GM19467 (cell line): ENCODE measurements at regions not wholly inside any gene's neighbourhood (a gene's known extent, or its start where the extent isn't known, plus 50 kb on each side); places are given as distances from the start of the nearest gene placed in this dataset.
A peak's percentile ranks its signal among the peaks of the same experiment; 100 is the strongest.

Experiments used
- ATAC-seq: cut with Tn5 transposase; IDR thresholded peaks from one replicate; pipeline ENCODE4 v1.9.1; 2021; ENCODE audit warnings: mild to moderate bottlenecking, moderate library complexity; ENCODE audit not compliant: unreplicated experiment

DNA sequence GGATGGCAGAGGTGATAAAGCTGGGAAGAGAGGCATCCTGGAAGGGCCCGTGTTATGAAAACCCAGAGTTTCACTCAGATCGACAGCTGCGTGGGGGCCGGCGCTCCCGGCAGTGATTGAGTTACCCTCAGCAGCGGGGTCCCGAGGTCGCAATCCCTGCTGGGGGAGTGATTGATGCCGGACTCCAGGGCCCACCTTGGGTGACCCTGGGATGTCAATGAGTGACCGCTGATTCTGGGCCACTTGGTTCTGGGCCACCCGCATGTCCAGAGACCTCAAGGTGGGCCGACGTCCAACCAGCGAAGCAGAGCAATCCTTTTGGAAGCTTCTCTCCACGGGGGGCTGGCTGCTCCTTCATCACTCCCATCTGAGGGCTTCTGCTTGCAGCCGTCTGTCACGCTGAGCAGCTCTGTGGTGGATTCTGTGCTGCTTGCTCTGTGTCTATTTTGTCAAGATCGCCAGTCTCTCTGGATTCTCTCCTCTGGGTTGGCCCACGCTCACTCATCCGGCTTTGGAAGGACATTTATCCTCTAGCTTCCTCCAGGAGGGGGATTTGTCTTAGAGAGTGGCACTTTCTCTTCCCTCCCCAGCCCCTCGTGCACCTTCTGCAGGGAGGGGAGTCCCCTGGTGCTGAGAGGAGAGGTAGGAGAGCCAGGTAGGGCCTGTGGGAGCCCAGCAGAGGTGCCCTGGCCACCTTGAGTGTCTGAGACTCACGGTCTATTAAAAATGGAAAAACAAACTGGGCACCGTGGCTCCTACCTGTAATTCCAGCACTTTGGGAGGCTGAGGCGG lies 110.9 kb upstream of the C1orf174 start:
- ATAC-seq: no peak

DNA sequence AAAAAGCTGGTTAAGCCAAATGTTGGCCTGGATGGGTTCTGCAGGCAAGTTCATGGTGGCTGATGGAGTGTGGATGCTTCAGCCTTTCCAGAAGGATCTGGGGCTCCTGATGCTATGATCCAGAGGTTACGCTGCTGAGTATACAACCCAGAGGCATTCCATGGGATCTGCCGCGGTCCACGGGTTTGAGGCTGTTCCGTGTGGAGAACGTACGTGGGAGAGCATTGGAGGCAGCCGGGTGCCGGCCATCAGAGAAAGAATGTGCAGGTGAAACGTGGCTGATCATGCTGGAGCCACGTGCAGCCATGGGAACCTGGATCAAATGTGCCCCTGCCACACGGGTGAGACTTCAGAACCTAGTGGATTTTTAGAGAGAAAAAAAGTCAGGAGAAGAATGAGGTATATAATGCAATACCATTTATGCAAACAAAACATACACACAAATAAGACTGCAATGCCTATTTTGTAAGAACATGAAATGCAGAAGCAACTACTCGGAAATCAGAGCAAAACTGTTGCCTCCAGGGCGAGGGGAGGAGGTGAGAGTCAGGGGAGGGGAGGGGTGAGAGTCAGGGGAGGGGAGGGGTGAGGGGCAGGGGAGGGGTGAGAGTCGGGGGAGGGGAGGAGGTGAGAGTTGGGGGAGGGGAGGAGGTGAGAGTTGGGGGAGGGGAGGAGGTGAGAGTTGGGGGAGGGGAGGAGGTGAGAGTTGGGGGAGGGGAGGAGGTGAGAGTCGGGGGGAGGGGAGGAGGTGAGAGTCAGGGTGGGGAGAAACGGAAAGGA lies 116.5 kb upstream of the C1orf174 start:
- ATAC-seq: no peak

- ATAC-seq: no peak
Measured at GRCh38 chr1:4017636-4018365, 117.7 kb upstream of the C1orf174 start.

GRCh38 chr1:4018466-4019146 lies 118.5 kb upstream of the C1orf174 start:
- ATAC-seq: no peak

DNA sequence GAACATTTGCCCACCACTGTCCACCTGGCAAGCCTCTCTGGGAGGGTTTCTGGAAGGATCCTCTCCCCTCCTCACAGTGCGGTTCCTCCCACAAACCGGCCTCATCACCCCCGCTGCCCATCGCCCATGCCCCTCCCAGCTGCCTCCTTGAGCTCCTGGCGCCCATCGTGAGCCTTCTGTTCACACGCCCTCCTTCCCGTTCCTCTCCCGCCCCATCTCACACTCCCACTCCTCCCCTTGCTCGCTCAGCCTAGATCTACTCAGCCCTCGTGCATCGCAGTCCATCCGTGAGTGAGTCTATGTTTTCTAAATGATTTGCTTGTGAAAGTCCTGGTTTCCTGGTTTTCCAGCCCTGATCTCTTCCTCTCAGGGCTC lies 119.1 kb upstream of the C1orf174 start:
- ATAC-seq: no peak

DNA sequence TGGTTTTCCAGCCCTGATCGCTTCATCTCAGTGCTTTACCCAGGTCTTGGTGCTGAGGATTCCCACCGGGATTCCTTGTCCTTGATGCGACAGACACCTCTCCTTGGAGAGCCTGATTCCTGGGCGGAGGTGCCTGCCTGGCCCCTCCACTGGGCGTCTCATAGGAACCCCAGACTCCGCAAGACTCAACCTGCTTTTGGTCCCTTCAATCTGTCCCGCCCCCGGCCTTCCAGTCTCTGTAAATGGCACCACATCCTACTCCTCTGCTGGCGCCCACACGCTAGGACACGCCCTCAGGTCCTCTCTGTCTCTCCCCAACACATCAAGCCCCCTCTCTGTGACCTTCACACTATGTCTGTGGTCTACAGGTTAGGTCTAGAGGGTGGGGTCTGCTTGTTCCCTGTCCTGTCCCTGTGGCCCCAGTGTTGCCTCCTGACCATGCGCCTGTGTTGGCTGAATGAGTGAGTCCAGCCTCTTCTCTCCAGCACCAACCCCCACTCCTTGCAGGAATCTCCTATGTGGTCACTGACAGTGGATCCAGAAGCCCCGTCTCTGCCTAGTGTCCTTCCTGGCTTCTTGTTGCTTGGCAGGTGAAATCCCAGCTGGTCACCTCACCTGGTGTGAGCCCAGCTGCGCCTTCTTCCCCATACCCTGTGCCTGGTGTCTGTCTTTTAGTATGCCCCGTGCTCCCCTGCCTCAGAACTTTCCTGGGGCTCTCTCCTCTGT lies 119.7 kb upstream of the C1orf174 start:
- ATAC-seq: no peak

- no peak for ATAC-seq
Measured at GRCh38 chr1:4020449-4020848, 120.4 kb upstream of the C1orf174 start.

DNA sequence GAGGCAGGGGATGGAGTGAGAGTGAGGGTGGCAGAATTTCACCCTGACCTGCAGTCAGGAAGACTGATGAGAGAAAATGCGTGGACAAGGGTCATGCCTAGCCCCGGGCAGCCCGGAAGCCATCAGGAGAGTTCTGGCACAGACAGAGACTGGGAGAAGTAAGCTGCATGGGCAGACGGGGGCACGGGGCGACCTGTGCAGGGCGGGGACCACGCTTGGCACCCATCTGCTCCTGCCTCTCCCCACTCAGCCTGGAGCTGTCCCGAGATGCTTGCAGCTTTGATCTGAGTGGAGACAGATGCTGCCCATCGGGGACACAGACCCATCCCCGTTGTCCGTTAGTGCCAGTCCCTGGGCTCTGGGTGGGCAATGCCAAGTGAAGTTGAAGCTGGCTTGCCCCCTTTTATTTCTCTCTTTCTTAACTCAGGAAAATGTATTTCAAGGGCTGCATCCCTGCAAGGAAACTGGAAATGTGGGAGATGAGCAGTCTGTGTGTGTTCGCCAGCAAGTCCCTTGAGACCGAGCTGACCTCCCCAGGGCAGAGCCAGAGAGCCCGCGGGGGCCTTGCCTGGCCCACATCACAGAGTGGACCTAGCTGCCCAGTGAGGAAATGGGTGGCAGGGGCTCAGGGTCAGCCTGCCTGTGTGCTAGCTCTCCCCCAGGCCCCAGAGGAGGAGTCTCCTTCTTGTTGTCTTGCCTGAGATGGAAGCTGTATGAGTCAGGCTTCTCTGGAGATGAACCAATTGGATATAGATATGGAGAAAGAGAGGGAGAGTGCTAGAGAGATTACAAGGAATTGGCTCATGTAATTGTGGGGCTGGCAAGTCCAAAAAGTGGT lies 121.3 kb upstream of the C1orf174 start:
- no peak for ATAC-seq

GRCh38 chr1:4021974-4022268 lies 121.8 kb upstream of the C1orf174 start:
- ATAC-seq: no peak

DNA sequence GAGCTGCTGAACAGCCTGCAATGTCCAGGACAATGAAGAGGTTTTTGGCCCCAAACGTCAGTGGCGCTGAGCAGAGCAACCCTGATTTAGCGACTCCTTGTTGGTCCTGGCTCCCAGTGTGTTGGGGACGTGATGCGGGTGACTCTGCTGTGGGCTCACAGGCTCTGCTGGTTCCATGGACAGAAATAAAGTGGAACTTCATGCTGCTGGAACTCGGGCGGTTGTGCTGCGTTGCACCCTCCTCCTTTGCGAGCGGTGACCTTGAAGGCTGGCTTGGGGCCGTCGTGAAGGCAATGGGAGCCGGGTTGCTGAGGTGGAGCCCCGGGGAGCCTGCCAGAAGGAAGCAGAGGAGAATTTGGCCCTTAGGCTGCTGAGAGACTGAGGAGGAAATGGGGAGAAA lies 122.6 kb upstream of the C1orf174 start:
- ATAC-seq: no peak

- no peak for ATAC-seq
Measured at GRCh38 chr1:4023678-4024077, 123.6 kb upstream of the C1orf174 start.

GRCh38 chr1:4024811-4025210 lies 124.7 kb upstream of the C1orf174 start:
- ATAC-seq: no peak

DNA sequence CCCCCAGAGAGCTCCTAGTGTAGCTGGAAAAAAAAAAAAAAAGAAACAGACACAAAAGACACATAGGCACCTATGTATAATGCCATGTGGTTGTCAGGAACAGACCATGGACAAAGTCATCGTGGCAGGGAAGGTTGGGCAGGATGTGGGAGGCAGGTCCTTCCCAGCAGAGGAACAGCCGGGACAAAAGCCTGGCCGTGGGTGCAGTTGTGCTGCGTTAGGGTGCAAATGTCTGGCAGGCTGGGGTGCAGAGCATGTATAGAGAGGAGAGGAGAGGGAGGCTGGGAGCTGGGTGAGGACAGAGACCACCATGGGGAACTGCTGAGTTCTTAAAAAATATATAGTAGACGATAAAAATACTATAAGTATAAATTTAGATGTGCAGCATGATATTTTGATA lies 125.7 kb upstream of the C1orf174 start:
- no peak for ATAC-seq

DNA sequence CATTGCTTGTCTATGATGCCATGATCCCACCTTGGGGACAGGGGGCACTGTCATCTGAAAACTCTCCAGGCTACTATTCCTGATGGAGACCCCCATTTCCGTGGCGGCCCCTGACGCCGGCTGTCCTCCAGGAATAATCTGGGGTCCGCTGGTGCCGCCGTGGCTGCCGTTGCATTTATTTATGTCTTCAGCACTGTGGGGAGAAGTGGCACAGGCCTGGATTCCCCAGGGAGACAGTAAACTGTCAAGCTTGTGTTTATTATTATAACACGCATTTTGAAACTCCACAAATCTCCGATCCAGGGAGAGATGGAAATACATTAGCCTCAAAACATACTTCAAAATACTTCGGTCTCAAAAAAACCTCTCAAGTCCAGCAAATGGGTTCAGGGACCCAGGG lies 126.9 kb upstream of the C1orf174 start:
- ATAC-seq: no peak

- peak; percentile 61 for ATAC-seq
Measured at GRCh38 chr1:4027492-4028138, 127.5 kb upstream of the C1orf174 start.

- ATAC-seq: no peak
Measured at GRCh38 chr1:4028139-4028501, 128.0 kb upstream of the C1orf174 start.

- no peak for ATAC-seq
Measured at GRCh38 chr1:4029376-4029775, 129.3 kb upstream of the C1orf174 start.

GRCh38 chr1:4032571-4032970 lies 132.5 kb upstream of the C1orf174 start:
- ATAC-seq: no peak

DNA sequence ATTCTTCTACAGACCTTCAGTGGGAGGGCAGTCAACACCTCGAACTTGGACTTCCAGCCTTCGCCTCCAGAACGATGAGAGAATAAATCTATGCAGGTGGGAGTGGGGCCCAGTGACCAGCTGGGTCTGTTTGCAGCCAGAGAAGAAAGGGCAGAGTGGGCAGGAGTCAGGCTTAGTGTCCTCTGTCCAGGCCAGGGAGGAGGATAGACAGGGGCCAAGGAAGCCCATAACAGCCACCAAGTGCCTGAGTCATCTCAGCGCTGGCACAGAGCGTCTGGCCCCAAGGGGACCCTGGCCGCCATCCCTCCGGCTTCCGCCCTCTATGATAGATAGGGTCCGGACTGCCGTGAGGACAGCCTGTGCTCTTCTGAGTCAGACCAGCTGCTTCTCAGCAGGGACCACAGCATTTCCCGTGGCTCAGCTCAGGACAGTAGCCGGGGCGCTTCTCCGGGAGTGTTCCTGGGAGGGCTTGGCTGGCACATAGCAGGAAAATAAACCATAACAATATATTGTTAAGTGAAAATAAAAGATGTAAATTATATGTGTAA lies 133.1 kb upstream of the C1orf174 start:
- no peak for ATAC-seq
